ENCODE measurements at regions not wholly inside any gene's neighbourhood (a gene's known extent, or its start where the extent isn't known, plus 50 kb on each side); places are given as distances from the start of the nearest gene placed in this dataset.
"Not testable (repeated sequence)": the region's sequence is repeated elsewhere in the genome, so short reads cannot be mapped to it uniquely, and the experiment has no call there.

- no peak overlapping the region for H3K27ac ChIP-seq
- no peak overlapping the region for H3K4me3 ChIP-seq
Observed at GRCh38 chr2:3899536-3900155, 196.3 kb downstream of the DCDC2C start.

- Histone ChIP-seq H3K27ac (no peak overlapping the region), H3K4me3 (no peak overlapping the region)
Observed at GRCh38 chr2:3902131-3902530, 198.8 kb downstream of the DCDC2C start.

DNA sequence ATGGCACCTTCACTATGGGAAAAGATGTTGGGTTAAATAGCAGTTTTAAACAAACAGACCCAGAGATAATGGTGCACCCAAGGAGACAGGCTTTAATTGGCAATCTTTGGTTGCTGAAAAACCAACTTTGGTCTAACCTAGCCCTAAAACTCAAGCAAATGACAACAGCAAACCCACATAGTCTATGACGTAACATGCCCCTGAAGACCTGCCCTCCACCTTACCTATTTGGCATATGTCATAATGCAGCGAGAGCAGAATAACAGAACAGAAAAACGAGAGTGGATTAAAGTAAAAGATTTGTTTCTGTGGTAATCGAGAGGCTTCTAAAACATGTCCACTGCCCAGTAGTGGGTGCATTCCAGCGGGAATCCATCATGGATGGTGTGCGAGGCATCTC, 200.7 kb downstream of the DCDC2C start:
- no peak overlapping the region for H3K4me3 ChIP-seq
- no peak overlapping the region for H3K27ac ChIP-seq

GRCh38 chr2:3908498-3908897, 205.1 kb downstream of the DCDC2C start:
- not testable (repeated sequence) for H3K4me3 ChIP-seq, H3K27ac ChIP-seq

DNA sequence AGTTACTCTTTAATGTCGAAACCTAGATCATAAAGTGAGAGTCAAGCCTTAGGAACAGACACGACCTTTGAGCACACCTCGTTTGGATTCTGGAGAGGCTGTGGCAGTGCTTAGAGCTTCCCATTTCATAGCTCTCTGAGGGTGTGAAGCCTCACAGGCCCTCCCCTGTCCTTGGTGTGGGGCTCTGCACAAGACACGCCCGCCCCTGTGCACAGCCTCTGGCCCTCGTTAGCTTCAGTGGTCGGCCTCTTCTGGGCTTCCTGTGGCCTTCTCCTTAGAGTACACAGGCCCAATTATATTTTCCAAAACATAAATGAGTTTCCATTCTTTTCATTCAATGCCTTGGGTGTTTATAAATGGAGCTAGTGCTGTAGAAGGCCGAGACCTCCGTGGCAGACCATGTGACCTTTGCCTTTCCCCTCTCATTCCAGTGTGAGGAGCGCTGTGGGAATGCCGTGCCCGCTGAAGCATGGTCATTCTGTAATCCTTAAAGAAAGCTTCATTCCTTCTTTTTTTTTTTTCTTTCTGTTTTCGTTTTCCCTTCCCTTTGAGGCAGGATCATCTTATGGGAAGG, 208.6 kb downstream of the DCDC2C start:
- no peak overlapping the region for H3K4me3 ChIP-seq
- H3K27ac ChIP-seq = no peak overlapping the region

DNA sequence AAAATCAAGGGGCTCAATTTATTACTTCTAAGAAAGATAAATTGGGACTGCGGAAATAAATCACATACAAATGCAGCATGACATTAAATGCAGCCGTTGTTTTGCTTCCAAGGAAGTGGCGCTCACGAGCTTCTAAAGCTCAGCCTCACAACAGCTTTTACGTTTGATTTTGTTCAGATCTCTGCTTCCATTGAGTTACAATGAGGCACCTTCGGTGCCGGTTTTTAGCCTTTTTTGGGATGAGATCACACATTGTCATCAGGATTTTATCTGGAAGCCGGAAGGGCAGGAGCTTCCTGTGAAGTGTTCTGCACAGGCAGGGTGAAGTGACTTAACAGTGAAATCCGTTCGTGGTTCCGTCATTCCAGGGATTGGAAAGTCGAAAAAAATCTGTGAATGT, 209.8 kb downstream of the DCDC2C start:
- Histone ChIP-seq H3K4me3 (no peak overlapping the region), H3K27ac (no peak overlapping the region)

GRCh38 chr2:3914241-3914640, 210.9 kb downstream of the DCDC2C start:
- H3K27ac ChIP-seq = no peak overlapping the region
- no peak overlapping the region for H3K4me3 ChIP-seq

- H3K4me3 ChIP-seq = no peak overlapping the region
Observed at GRCh38 chr2:3927031-3927430, 223.7 kb downstream of the DCDC2C start.

GRCh38 chr2:3929374-3929773, 226.0 kb downstream of the DCDC2C start:
- no peak overlapping the region for H3K4me3 ChIP-seq
- no peak overlapping the region for H3K27ac ChIP-seq

More at GRCh38 chr2:3927031-3927430, 223.7 kb downstream of the DCDC2C start:
- H3K27ac ChIP-seq = no peak overlapping the region

DNA sequence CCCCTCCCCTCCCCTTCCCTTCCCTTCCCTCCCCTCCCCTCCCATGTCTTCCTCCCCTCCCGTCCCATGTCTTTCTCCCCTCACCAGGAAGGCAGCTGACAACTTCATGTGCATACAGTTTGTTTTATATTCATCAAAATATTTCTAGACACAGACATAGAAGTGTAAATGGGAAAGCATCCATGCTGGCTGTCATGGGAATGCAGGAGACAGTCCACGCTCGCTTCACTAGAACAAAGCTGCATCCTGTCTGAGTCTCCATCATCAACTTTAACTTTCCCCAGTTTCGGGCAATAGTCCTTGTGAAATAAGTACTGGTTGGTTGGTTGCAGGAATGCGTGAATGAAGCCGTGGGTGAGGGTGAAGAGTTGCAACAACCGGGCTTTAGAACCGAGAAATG, 226.9 kb downstream of the DCDC2C start:
- Histone ChIP-seq H3K27ac (no peak overlapping the region), H3K4me3 (no peak overlapping the region)

- no peak overlapping the region for H3K27ac ChIP-seq
- no peak overlapping the region for H3K4me3 ChIP-seq
Observed at GRCh38 chr2:3940661-3941060, 237.3 kb downstream of the DCDC2C start.

DNA sequence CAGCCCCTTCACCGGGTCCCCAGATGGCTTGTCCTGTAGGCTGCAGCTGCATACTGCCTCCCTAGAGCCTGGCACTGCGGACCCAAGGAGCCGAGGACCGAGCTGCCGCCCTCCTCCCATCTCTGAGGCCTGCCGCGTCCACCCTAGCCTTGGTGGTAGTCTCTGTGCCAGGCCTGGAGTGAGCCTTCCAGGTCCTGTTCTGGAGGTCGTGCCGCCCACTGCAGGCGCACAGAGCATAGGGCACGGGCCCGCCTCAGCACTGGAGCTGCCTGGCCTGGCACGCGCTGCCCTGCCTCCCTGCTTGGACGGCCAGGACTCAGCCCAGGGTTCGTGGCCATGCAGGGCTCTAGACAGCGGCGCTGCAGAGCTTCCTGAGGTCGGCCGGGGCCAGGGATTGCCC, 239.5 kb downstream of the DCDC2C start:
- H3K4me3 ChIP-seq = no peak overlapping the region
- no peak overlapping the region for H3K27ac ChIP-seq

DNA sequence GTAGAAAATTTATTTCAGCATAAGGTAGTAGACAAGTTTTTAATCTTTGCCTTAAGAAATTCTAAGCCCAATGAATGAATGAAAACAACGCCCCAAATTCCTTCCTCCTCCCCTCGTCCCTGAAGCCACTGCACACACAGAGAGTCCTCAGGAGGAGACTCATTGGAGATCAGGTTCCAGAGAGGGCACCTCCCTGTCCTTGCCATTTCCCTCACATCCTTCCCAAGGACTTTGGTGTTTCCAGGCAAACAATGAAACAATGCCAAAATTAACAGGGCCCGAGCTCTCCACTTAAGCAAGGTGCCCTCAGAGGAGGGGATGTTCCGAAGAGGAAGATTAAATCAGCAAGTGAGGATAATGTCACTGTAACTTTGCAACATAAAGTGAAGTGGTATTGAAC, 240.7 kb downstream of the DCDC2C start:
- H3K27ac ChIP-seq = no peak overlapping the region
- no peak overlapping the region for H3K4me3 ChIP-seq

GRCh38 chr2:3944841-3945240, 241.5 kb downstream of the DCDC2C start:
- Histone ChIP-seq H3K27ac (no peak overlapping the region), H3K4me3 (no peak overlapping the region)

DNA sequence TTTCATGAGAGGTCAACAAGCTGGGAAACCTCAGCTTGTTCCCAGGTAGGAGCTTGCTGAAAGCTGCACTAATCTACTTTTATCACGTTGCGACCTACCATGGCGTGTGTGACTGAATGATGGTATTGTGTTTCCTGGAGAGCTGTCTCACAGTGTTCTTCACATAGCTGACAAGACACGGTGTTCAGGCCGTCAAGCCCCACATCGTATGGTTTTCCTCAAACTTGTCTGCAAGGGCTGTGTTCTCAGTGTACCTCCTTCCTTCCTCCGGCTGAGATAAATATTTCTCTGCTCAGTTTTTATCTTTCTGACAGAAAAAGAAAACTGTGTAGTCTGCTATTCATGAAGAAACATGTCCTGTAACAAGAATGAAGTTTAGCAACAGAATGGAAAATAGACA, 244.8 kb downstream of the DCDC2C start:
- H3K4me3 ChIP-seq = no peak overlapping the region
- no peak overlapping the region for H3K27ac ChIP-seq

DNA sequence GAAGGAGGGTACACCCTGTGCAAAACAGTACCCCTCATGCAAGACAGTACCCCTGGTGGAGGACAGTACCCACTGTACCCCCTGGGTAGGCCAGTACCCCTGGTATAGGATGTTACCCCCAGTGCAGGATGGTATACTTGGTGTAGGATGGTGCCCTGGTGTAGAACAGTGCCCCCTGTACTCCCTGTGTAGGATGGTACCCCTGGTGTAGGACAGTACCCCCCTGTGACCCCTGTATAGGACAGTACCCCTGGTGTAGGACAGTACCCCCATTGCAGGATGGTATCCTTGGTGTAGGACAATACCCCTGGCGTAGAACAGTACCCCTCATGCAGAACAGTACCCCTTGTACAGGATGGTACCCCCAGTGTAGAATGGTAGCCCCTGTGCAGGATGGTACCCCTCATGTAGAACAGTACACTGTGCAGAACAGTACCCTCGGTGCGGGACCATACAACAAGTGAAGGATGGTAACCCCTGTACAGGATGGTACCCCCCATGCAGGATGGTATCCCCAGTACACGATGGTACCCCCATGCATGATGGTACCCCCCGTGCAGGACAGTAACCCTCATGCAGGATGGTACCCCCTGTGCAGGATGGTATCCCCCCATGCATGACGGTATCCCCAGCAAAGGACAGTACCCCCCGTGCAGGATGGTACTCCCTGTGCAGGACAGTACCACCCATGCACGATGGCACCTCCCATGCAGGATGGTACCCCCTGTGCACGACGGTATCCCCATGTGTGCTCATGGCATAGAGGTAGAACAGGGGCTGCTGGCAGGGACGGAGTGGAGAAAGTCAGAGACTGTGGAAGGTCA, 248.0 kb downstream of the DCDC2C start:
- Histone ChIP-seq H3K4me3 (no peak overlapping the region), H3K27ac (no peak overlapping the region)

- H3K4me3 ChIP-seq = no peak overlapping the region
- no peak overlapping the region for H3K27ac ChIP-seq
Observed at GRCh38 chr2:3952866-3953516, 249.6 kb downstream of the DCDC2C start.

DNA sequence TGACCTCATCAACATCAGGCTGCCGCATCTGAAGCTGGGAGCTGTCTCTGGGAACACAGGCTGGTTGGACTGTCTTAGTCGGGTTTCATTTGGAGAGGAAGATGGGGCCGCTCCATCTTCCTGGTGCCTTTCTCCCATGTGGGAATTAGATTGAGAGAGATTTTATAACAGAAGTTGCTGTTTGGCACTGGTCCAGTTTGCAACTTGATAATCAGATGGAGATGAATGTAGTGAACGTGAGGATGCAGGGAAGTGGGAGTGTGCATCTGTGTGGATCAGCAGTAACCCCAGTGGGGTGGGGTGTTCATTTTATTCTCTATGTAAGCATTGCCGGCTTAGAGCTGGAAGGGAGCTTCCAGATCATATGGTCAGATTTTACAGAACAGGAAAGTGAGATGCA, 250.9 kb downstream of the DCDC2C start:
- Histone ChIP-seq H3K4me3 (no peak overlapping the region), H3K27ac (no peak overlapping the region)

GRCh38 chr2:3956406-3956805, 253.0 kb downstream of the DCDC2C start:
- H3K4me3 ChIP-seq = no peak overlapping the region
- H3K27ac ChIP-seq = no peak overlapping the region

- no peak overlapping the region for H3K4me3 ChIP-seq
Observed at GRCh38 chr2:3956892-3957291, 253.5 kb downstream of the DCDC2C start.

DNA sequence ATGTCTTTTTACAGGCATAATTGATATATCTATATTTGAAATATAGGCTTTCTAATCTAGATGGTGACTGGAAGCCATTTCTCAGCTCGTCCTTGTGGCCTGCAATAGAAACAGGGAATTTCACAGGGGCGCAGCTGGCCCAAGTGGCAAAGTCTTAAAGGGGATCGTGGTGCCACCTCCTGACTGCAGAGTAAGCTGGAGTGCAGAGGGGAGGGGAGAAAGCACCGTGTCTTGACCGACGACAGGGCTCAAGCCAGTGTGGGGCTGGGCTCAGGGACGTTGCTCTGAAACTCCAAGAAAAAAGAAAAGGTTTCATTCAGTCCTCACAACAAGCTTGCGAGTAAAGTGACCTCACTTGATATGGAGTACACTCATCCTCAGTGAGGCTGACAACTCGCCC, 255.1 kb downstream of the DCDC2C start:
- no peak overlapping the region for H3K4me3 ChIP-seq
- H3K27ac ChIP-seq = no peak overlapping the region

More at GRCh38 chr2:3956892-3957291, 253.5 kb downstream of the DCDC2C start:
- no peak overlapping the region for H3K27ac ChIP-seq
